ENCODE measurements at regions not wholly inside any gene's neighbourhood (a gene's known extent, or its start where the extent isn't known, plus 50 kb on each side); places are given as distances from the start of the nearest gene placed in this dataset.
A peak's percentile ranks its signal among the peaks of the same experiment; 100 is the strongest.

GRCh38 chr2:236656166-236656565 is 86.5 kb downstream of the ACKR3 start:
- DNase-seq, result no peak

- DNase-seq, result no peak
These were observed 87.1 kb downstream of the ACKR3 start for GRCh38 chr2:236656721-236657120.

- no peak for DNase-seq
These were observed 87.6 kb downstream of the ACKR3 start for GRCh38 chr2:236657215-236657614.

- no peak for DNase-seq
These were observed 88.2 kb downstream of the ACKR3 start for GRCh38 chr2:236657801-236658200.

- DNase-seq, result no peak
These were observed 89.5 kb downstream of the ACKR3 start for GRCh38 chr2:236658974-236659757.

GRCh38 chr2:236659758-236660150 is 90.1 kb downstream of the ACKR3 start:
- DNase-seq, result peak; percentile 5

GRCh38 chr2:236661061-236661761 is 91.6 kb downstream of the ACKR3 start:
- peak; percentile 11 for DNase-seq

- no peak for DNase-seq
These were observed 92.1 kb downstream of the ACKR3 start for GRCh38 chr2:236661762-236662110.

- no peak for DNase-seq
These were observed 92.9 kb downstream of the ACKR3 start for GRCh38 chr2:236662231-236663185.

GRCh38 chr2:236663287-236664101 is 93.9 kb downstream of the ACKR3 start:
- peak; percentile 41 for DNase-seq

GRCh38 chr2:236664136-236664535 is 94.5 kb downstream of the ACKR3 start:
- no peak for DNase-seq

GRCh38 chr2:236665101-236665500 is 95.5 kb downstream of the ACKR3 start:
- no peak for DNase-seq

GRCh38 chr2:236665572-236666118 is 96.0 kb downstream of the ACKR3 start:
- no peak for DNase-seq

- DNase-seq, result no peak
These were observed 97.1 kb downstream of the ACKR3 start for GRCh38 chr2:236666646-236667204.

- no peak for DNase-seq
These were observed 97.9 kb downstream of the ACKR3 start for GRCh38 chr2:236667526-236667925.

GRCh38 chr2:236668531-236668969 is 98.9 kb downstream of the ACKR3 start:
- DNase-seq, result no peak

GRCh38 chr2:236670235-236670620 is 100.6 kb downstream of the ACKR3 start:
- DNase-seq, result no peak

GRCh38 chr2:236671896-236672562 is 102.4 kb downstream of the ACKR3 start:
- no peak for DNase-seq

GRCh38 chr2:236672606-236673005 is 103.0 kb downstream of the ACKR3 start:
- no peak for DNase-seq

GRCh38 chr2:236673126-236673822 is 103.6 kb downstream of the ACKR3 start:
- DNase-seq, result no peak

- no peak for DNase-seq
These were observed 104.2 kb downstream of the ACKR3 start for GRCh38 chr2:236673823-236674185.
